ENCODE measurements at regions not wholly inside any gene's neighbourhood (a gene's known extent, or its start where the extent isn't known, plus 50 kb on each side); places are given as distances from the start of the nearest gene placed in this dataset.

DNA sequence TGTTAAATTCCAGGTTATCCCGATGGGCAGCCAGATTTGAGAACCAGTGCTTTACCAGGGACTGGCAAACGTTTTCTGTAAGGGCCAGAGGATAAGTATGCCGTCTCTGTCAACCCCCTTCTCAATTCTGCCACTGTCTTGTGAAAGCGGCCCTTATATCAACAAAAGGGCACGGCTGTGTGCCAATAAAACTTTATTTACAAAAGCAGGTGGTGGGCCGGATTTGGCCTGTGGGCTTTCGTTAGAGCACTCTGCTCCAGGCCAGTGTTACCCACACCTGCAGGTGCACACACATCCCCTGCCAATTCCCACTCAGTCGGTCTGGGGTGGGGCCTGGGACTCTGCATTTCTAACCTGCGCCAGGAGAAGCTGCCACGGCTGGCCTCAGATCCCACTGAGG is 111.2 kb downstream of the RFLNA start:
- TF ChIP-seq, protein P1, sequence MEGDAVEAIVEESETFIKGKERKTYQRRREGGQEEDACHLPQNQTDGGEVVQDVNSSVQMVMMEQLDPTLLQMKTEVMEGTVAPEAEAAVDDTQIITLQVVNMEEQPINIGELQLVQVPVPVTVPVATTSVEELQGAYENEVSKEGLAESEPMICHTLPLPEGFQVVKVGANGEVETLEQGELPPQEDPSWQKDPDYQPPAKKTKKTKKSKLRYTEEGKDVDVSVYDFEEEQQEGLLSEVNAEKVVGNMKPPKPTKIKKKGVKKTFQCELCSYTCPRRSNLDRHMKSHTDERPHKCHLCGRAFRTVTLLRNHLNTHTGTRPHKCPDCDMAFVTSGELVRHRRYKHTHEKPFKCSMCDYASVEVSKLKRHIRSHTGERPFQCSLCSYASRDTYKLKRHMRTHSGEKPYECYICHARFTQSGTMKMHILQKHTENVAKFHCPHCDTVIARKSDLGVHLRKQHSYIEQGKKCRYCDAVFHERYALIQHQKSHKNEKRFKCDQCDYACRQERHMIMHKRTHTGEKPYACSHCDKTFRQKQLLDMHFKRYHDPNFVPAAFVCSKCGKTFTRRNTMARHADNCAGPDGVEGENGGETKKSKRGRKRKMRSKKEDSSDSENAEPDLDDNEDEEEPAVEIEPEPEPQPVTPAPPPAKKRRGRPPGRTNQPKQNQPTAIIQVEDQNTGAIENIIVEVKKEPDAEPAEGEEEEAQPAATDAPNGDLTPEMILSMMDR (conservative IDR thresholded peaks at IDR 0.05): no peak
- Histone ChIP-seq H3K4ac (ENCODE audit: low read depth, low read length) (no peak overlapping the region), H3K27ac (ENCODE audit: insufficient read length, low read depth, low read length) (no peak overlapping the region), H3K4me1 (ENCODE audit: insufficient read depth, low read length) (no peaks in the 10 kb centered on the region), H2BK20ac (ENCODE audit: low read depth, low read length, poor library complexity, severe bottlenecking) (no peak overlapping the region), H3K79me1 (ENCODE audit: insufficient read depth, low read depth, low read length, poor library complexity, severe bottlenecking) (no peaks in the 10 kb centered on the region), H2AK5ac (ENCODE audit: insufficient read length, low read length) (no peak overlapping the region), H2BK12ac (ENCODE audit: insufficient read length, low read depth, low read length) (no peak overlapping the region), H2BK5ac (ENCODE audit: insufficient read length, low read length) (no peak overlapping the region), H3K4me2 (ENCODE audit: insufficient read depth, insufficient read length, low read length) (no peak overlapping the region), H3K27me3 (ENCODE audit: insufficient read depth, low read length) (no peaks in the 10 kb centered on the region), H3T11ph (ENCODE audit: low read length) (no peak overlapping the region), H3K9ac (ENCODE audit: extremely low read depth, insufficient read length, low read length) (no peak overlapping the region), H2BK15ac (ENCODE audit: low read depth, low read length) (no peak overlapping the region), H4K5ac (ENCODE audit: insufficient read length, low read depth, low read length) (no peak overlapping the region), H3K56ac (ENCODE audit: insufficient read length, low read depth, low read length) (no peak overlapping the region), H3K79me2 (ENCODE audit: insufficient read depth, low read length) (no peaks in the 10 kb centered on the region), H4K20me1 (ENCODE audit: control insufficient read depth, insufficient read depth, insufficient read length) (no peaks in the 10 kb centered on the region), H3K23me2 (ENCODE audit: insufficient read length, low read depth, low read length, poor library complexity, severe bottlenecking) (no peaks in the 10 kb centered on the region), H4K91ac (ENCODE audit: insufficient read length, low read depth, low read length) (no peak overlapping the region), H3K9me3 (ENCODE audit: control insufficient read depth, low read depth, low read length) (no peaks in the 10 kb centered on the region), H3K14ac (ENCODE audit: insufficient read depth, low read length) (no peak overlapping the region; the same call in 1 of the 2 replicates), H2BK120ac (ENCODE audit: low read depth, low read length, poor library complexity, severe bottlenecking) (no peak overlapping the region), H2AFZ (ENCODE audit: low read length) (no peak overlapping the region), H3K23ac (ENCODE audit: insufficient read length, low read depth, low read length) (no peak overlapping the region), H3K18ac (ENCODE audit: insufficient read length, low read depth, low read length) (no peak overlapping the region), H4K8ac (replicated peaks; ENCODE audit: insufficient read length, low read depth, low read length) (no peak overlapping the region)
- H3K4me3 Mint-ChIP-seq: no peak overlapping the region
- no peaks in the 10 kb centered on the region; a peak in 1 of 5 replicates for H3K9me3 Mint-ChIP-seq
- H3K27ac Mint-ChIP-seq: no peak overlapping the region
- no peak for DNase-seq
- H3K36me3 Mint-ChIP-seq (ENCODE audit: insufficient read depth in 1 of 3, low read depth in 3 of 3): peaks cover 9 to 38% (median 20%) of the 10 kb centered on the region in 3 experiments; a peak in 6 of 7 replicates
- no peaks in the 10 kb centered on the region; the same call in 1 of the 2 replicates for H3K27me3 Mint-ChIP-seq (ENCODE audit: low read depth)
- WGBS (ENCODE audit: extremely low coverage, insufficient read length, low lambda C conversion rate): no CpG with 5 or more reads among the region's 10 CpGs
- peaks cover 30 to 53% of the 10 kb centered on the region in 2 experiments for H3K4me1 Mint-ChIP-seq

Data from H9 (cell line).